ENCODE measurements at regions not wholly inside any gene's neighbourhood (a gene's known extent, or its start where the extent isn't known, plus 50 kb on each side); places are given as distances from the start of the nearest gene placed in this dataset.

GRCh38 chr6:99814230-99814928 lies 179.6 kb downstream of the MCHR2 start:
- in situ Hi-C loops (cut with HindIII; ENCODE audit: extremely low pct_ligation_motif_present, low pct_unique_long_range_greater_than_20kb) (loop anchor here (25.0 kb wide), 1 partner anchor 477 kb away; the partner anchor contains the start of gene FAXC), intact Hi-C loops (cut with micrococcal nuclease; ENCODE audit: unreplicated experiment) (no loop called here)
- Histone ChIP-seq H2AFZ (ENCODE audit: low read length) (no peak overlapping the region), H4K20me1 (ENCODE audit: insufficient read depth, low read length) (no peaks in the 10 kb centered on the region), H3K9me3 (ENCODE audit: low read length) (no peaks in the 10 kb centered on the region), H3K36me3 (replicated peaks in 1 of 2; ENCODE audit: control insufficient read depth in 1 of 2, insufficient read depth in 2 of 2, low read length in 2 of 2) (no peaks in the 10 kb centered on the region), H3K4me3 (replicated peaks in 1 of 3; ENCODE audit: insufficient read depth in 1 of 3, low read depth in 2 of 3, low read length in 3 of 3) (no peak overlapping the region), H3K4me2 (ENCODE audit: low read depth, low read length) (no peak overlapping the region), H3K27me3 (ENCODE audit: control insufficient read depth in 1 of 2, insufficient read depth in 2 of 2, low read length in 2 of 2) (no peaks in the 10 kb centered on the region; a peak in 1 of 5 replicates), H3K4me1 (ENCODE audit: insufficient read depth, low read length) (peaks cover 7% of the 10 kb centered on the region), H3K9ac (ENCODE audit: insufficient read depth, low read depth, low read length) (no peak overlapping the region), H3K79me2 (ENCODE audit: insufficient read depth, low read length) (no peaks in the 10 kb centered on the region), H3K27ac (ENCODE audit: extremely low read length, insufficient read depth, low read length) (no peak overlapping the region)
- POLR2A ChIA-PET = no interaction called here
- peak; percentile 3 for DNase-seq (ENCODE audit: low spot score)
- ATAC-seq = peak; percentile 61
- WGBS (ENCODE audit: low lambda C conversion rate) = 0% methylated on average over 4 of the region's 6 CpGs
- TF ChIP-seq STAT6 (CRISPR knock-in tag; IDR thresholded peaks at IDR 0.05; ENCODE audit: borderline replicate concordance) (no peak), YEATS2 (CRISPR knock-in tag; IDR thresholded peaks at IDR 0.05; ENCODE audit: borderline replicate concordance) (no peak), ZNF878 (CRISPR knock-in tag; IDR thresholded peaks at IDR 0.05) (no peak), FOXA3 (CRISPR knock-in tag; IDR thresholded peaks at IDR 0.05) (peak; percentile 58; the same call in 1 of the 2 replicates), ARID3A (IDR thresholded peaks at IDR 0.05; ENCODE audit: low read depth, low read length) (0 out of 2 replicates have a peak, but pooled peaks have one; percentile 15), FOXA1 (IDR thresholded peaks at IDR 0.05) (no peak), FOXA1 (CRISPR knock-in tag; IDR thresholded peaks at IDR 0.05) (peak; percentile 50; the same call in 1 of the 2 replicates), SRF (IDR thresholded peaks at IDR 0.05; ENCODE audit: low read depth, low read length) (0 out of 2 replicates have a peak, but pooled peaks have one; percentile 16), NR2F1 (CRISPR knock-in tag; IDR thresholded peaks at IDR 0.05) (0 out of 4 replicates have a peak, but pooled peaks of 1 of the 2 experiments have one; percentile 18), CBX5 (CRISPR knock-in tag; IDR thresholded peaks at IDR 0.05; ENCODE audit: borderline replicate concordance) (no peak), HNF4A (CRISPR knock-in tag; IDR thresholded peaks at IDR 0.05) (0 out of 2 replicates have a peak, but pooled peaks have one; percentile 19)
- BruUV-seq (replicated peaks) = no TSS peak
- CTCF ChIA-PET (ENCODE audit: low intra/inter-chr PET ratio, low total read pairs) = no interaction called here
- no peak for FAIRE-seq
